Neuronal stem cell (in vitro differentiated cells): ENCODE measurements at regions not wholly inside any gene's neighbourhood (a gene's known extent, or its start where the extent isn't known, plus 50 kb on each side); places are given as distances from the start of the nearest gene placed in this dataset.

Source experiments
- DNase-seq: peaks from one replicate; pipeline ENCODE4 v3.0.0-alpha.2; 2013; ENCODE audit warnings: low spot score
- H2AFZ ChIP-seq: one replicate; pipeline ENCODE4 v1.6.1; 2013; ENCODE audit warnings: mild to moderate bottlenecking, low read length, inconsistent platforms
- H2AK5ac ChIP-seq: 2 replicates; pipeline ENCODE4 v1.6.1; 2013; ENCODE audit warnings: low read depth, mild to moderate bottlenecking, inconsistent platforms, low read length, moderate library complexity, mixed read lengths
- H2BK120ac ChIP-seq: 2 replicates; pipeline ENCODE4 v1.6.1; 2013; ENCODE audit warnings: low read depth, mild to moderate bottlenecking, inconsistent platforms, low read length, moderate library complexity, mixed read lengths
- H2BK12ac ChIP-seq: one replicate; pipeline ENCODE4 v1.6.1; 2013; ENCODE audit warnings: low read length, inconsistent platforms
- H2BK15ac ChIP-seq: 2 replicates; pipeline ENCODE4 v1.6.1; 2013; ENCODE audit warnings: mild to moderate bottlenecking, low read length, inconsistent platforms, mixed read lengths
- H2BK5ac ChIP-seq: one replicate; pipeline ENCODE4 v1.6.1; 2013; ENCODE audit warnings: inconsistent platforms, mild to moderate bottlenecking, low read length, moderate library complexity
- H3K14ac ChIP-seq: one replicate; pipeline ENCODE4 v1.6.1; 2013; ENCODE audit warnings: low read length, inconsistent platforms
- H3K18ac ChIP-seq: 2 replicates; pipeline ENCODE4 v1.6.1; 2013; ENCODE audit warnings: low read length, inconsistent platforms
- H3K23ac ChIP-seq: 2 replicates; pipeline ENCODE4 v1.6.1; 2013; ENCODE audit warnings: low read depth, mild to moderate bottlenecking, mixed read lengths, low read length, inconsistent platforms; ENCODE audit not compliant: poor library complexity
- H3K27ac ChIP-seq: replicated peaks from 3 replicates; pipeline ENCODE4 v1.5.1; 2013; ENCODE audit warnings: low read length, inconsistent platforms
- H3K27me3 ChIP-seq, 3 experiments: 2 replicates each; pipeline ENCODE4 v1.6.1; 2013; ENCODE audit warnings: low read length in 3 of 3, mild to moderate bottlenecking in 2 of 3, inconsistent platforms in 1 of 3, low read depth in 1 of 3, mixed read lengths in 1 of 3, moderate library complexity in 1 of 3; ENCODE audit not compliant: control insufficient read depth in 3 of 3, insufficient read depth in 3 of 3
- H3K36me3 ChIP-seq, 2 donors: replicated peaks in 1 of 2; 2 replicates each; pipeline ENCODE4 v1.6.1; 2013; ENCODE audit warnings: low read length in 2 of 2; ENCODE audit not compliant: control insufficient read depth in 2 of 2, insufficient read depth in 2 of 2
- H3K4ac ChIP-seq: 2 replicates; pipeline ENCODE4 v1.6.1; 2013; ENCODE audit warnings: inconsistent platforms, mild to moderate bottlenecking, low read length, moderate library complexity
- H3K4me1 ChIP-seq, 2 donors: 1 replicate in 1 of 2; 2 replicates in 1 of 2; pipeline ENCODE4 v1.6.1; 2013; ENCODE audit warnings: low read length in 2 of 2, low read depth in 1 of 2; ENCODE audit not compliant: control insufficient read depth in 2 of 2, insufficient read depth in 1 of 2
- H3K4me2 ChIP-seq: one replicate; pipeline ENCODE4 v1.6.1; 2013; ENCODE audit warnings: mild to moderate bottlenecking, low read length, inconsistent platforms; ENCODE audit not compliant: insufficient read depth, poor library complexity, severe bottlenecking
- H3K4me3 ChIP-seq, 2 donors: 2 replicates each; pipeline ENCODE4 v1.5.1; 2013; ENCODE audit warnings: low read length in 2 of 2, mild to moderate bottlenecking in 2 of 2, inconsistent platforms in 1 of 2, moderate library complexity in 1 of 2
- H3K79me1 ChIP-seq: one replicate; pipeline ENCODE4 v1.6.1; 2013; ENCODE audit warnings: low read depth, mild to moderate bottlenecking, inconsistent platforms, low read length, moderate library complexity
- H3K9ac ChIP-seq: one replicate; pipeline ENCODE4 v1.6.1; 2013; ENCODE audit warnings: mild to moderate bottlenecking, low read depth, low read length, inconsistent platforms; ENCODE audit not compliant: poor library complexity
- H3K9me3 ChIP-seq, 2 donors: replicated peaks in 1 of 2; 2 replicates each; pipeline versions ENCODE3 to v1.6.1; 2013; ENCODE audit warnings: low read length in 2 of 2, mild to moderate bottlenecking in 2 of 2, inconsistent platforms in 1 of 2, low read depth in 1 of 2, mixed read lengths in 1 of 2, moderate library complexity in 1 of 2; ENCODE audit not compliant: control insufficient read depth in 2 of 2, insufficient read depth in 1 of 2
- H4K8ac ChIP-seq: one replicate; pipeline ENCODE4 v1.6.1; 2013; ENCODE audit warnings: low read depth, mild to moderate bottlenecking, inconsistent platforms, low read length, moderate library complexity
- H4K91ac ChIP-seq: one replicate; pipeline ENCODE4 v1.6.1; 2013; ENCODE audit warnings: low read length, low read depth, mild to moderate bottlenecking, inconsistent platforms; ENCODE audit not compliant: poor library complexity
- WGBS, 2 donors: extraction: QIAGEN DNeasy Blood & Tissue Kit; methylation state at CpG; one replicate each; pipeline ENCODE4 v1.1.7; 2013; ENCODE audit warnings: missing lambda C conversion rate in 2 of 2, mixed read lengths in 1 of 2; ENCODE audit not compliant: insufficient read length in 2 of 2, insufficient replicate concordance in 1 of 2; ENCODE audit errors: extremely low coverage in 2 of 2; 5-methylcytosine and 5-hydroxymethylcytosine counted together

GRCh38 chr1:102732927-102733326, 375.4 kb downstream of the COL11A1 start:
- Histone ChIP-seq H3K36me3 (no peaks in the 10 kb centered on the region), H2BK5ac (no peak overlapping the region), H3K9me3 (no peaks in the 10 kb centered on the region), H2BK120ac (no peak overlapping the region), H2BK12ac (no peak overlapping the region), H3K4me1 (peaks cover 0 to 2% of the 10 kb centered on the region in 2 donors), H3K4me2 (no peak overlapping the region), H2BK15ac (no peak overlapping the region), H3K79me1 (no peaks in the 10 kb centered on the region), H3K4ac (no peak overlapping the region), H3K27me3 (no peaks in the 10 kb centered on the region), H4K91ac (no peak overlapping the region), H4K8ac (no peak overlapping the region), H3K14ac (no peak overlapping the region), H3K27ac (no peak overlapping the region), H3K4me3 (no peak overlapping the region), H3K18ac (no peak overlapping the region), H3K23ac (no peak overlapping the region), H2AK5ac (no peak overlapping the region), H3K9ac (no peak overlapping the region), H2AFZ (no peak overlapping the region)
- DNase-seq: no peak
- WGBS, 2 donors: no CpG with 5 or more reads among the region's 1 CpG

DNA sequence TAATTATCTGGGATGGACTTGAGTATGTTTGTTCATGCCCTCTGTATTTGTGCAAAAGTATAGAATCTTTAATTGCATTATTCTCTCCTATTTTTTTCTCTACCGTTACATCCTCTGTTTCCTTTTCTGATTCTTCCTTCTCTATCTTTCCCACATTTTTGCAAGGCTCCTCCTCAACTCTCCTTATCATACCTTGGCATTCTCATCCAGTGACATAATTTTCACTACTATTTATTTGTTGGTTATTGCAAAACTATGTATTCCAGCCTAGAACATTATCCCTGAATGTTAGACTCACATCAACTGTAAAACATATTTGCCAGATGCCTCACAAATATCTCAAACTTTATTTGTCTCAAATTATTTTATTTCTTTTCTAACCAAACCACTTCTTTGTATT, 381.9 kb downstream of the COL11A1 start:
- H3K27me3 ChIP-seq: no peaks in the 10 kb centered on the region
- no peak overlapping the region for H3K9ac ChIP-seq
- H2BK12ac ChIP-seq: no peak overlapping the region
- no peak overlapping the region for H4K91ac ChIP-seq
- no peak overlapping the region for H2BK5ac ChIP-seq
- no peak overlapping the region for H3K4me2 ChIP-seq
- H3K79me1 ChIP-seq: no peaks in the 10 kb centered on the region
- H3K14ac ChIP-seq: no peak overlapping the region
- no peak overlapping the region for H2AFZ ChIP-seq
- WGBS, 2 donors: no CpG with 5 or more reads among the region's 1 CpG
- no peak overlapping the region for H4K8ac ChIP-seq
- no peak overlapping the region for H2BK120ac ChIP-seq
- no peak for DNase-seq
- H3K9me3 ChIP-seq: no peaks in the 10 kb centered on the region
- no peak overlapping the region for H3K18ac ChIP-seq
- H3K23ac ChIP-seq: no peak overlapping the region
- H3K36me3 ChIP-seq: no peaks in the 10 kb centered on the region
- H3K4me3 ChIP-seq: no peak overlapping the region
- H3K27ac ChIP-seq: no peak overlapping the region
- H2BK15ac ChIP-seq: no peak overlapping the region
- no peak overlapping the region for H3K4ac ChIP-seq
- no peaks in the 10 kb centered on the region for H3K4me1 ChIP-seq
- no peak overlapping the region for H2AK5ac ChIP-seq

GRCh38 chr1:102724741-102725140, 383.6 kb downstream of the COL11A1 start:
- H3K36me3 ChIP-seq: no peaks in the 10 kb centered on the region
- H4K8ac ChIP-seq: no peak overlapping the region
- H3K4ac ChIP-seq: no peak overlapping the region
- no peaks in the 10 kb centered on the region for H3K79me1 ChIP-seq
- no peak overlapping the region for H3K14ac ChIP-seq
- H2BK15ac ChIP-seq: no peak overlapping the region
- H2BK120ac ChIP-seq: no peak overlapping the region
- H3K23ac ChIP-seq: no peak overlapping the region
- no peak overlapping the region for H3K4me2 ChIP-seq
- no peaks in the 10 kb centered on the region for H3K4me1 ChIP-seq
- no peak overlapping the region for H3K18ac ChIP-seq
- H3K27me3 ChIP-seq: no peaks in the 10 kb centered on the region
- no peak overlapping the region for H2AFZ ChIP-seq
- no peak overlapping the region for H3K4me3 ChIP-seq
- H3K9me3 ChIP-seq: no peaks in the 10 kb centered on the region
- H4K91ac ChIP-seq: no peak overlapping the region
- no peak overlapping the region for H3K27ac ChIP-seq
- H2BK5ac ChIP-seq: no peak overlapping the region
- H2BK12ac ChIP-seq: no peak overlapping the region
- no CpG with 5 or more reads among the region's 1 CpG for WGBS, 2 donors
- H3K9ac ChIP-seq: no peak overlapping the region
- no peak for DNase-seq
- H2AK5ac ChIP-seq: no peak overlapping the region

DNA sequence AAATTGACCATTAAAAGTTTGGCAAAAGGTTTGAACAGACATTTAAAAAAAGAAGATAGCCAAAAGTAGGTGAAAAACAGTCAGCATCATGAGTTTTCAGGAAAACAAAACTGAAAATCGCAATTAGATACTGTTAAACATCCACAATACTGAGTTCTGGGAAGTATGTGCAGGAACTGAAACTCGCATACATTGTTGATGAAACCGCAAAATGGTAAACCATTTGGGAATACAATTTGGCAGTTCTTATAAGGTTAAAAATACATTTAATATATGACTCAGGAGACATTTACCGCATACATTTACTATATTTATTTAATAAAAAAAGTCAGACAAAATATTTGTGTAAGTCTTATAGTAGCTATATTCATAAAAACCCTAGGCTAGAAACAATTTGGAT, 393.2 kb downstream of the COL11A1 start:
- Histone ChIP-seq H2AFZ (no peak overlapping the region), H3K23ac (no peak overlapping the region), H3K9ac (no peak overlapping the region), H2BK12ac (no peak overlapping the region), H3K27me3 (no peaks in the 10 kb centered on the region), H3K9me3 (no peaks in the 10 kb centered on the region), H3K36me3 (no peaks in the 10 kb centered on the region), H3K4ac (no peak overlapping the region), H3K18ac (no peak overlapping the region), H3K27ac (no peak overlapping the region), H3K4me1 (no peaks in the 10 kb centered on the region), H2BK5ac (no peak overlapping the region), H4K91ac (no peak overlapping the region), H3K4me2 (no peak overlapping the region), H4K8ac (no peak overlapping the region), H2BK120ac (no peak overlapping the region), H2AK5ac (no peak overlapping the region), H2BK15ac (no peak overlapping the region), H3K14ac (no peak overlapping the region), H3K4me3 (no peak overlapping the region), H3K79me1 (no peaks in the 10 kb centered on the region)
- no peak for DNase-seq
- WGBS, 2 donors: no CpG with 5 or more reads among the region's 4 CpGs
